ENCODE measurements at regions not wholly inside any gene's neighbourhood (a gene's known extent, or its start where the extent isn't known, plus 50 kb on each side); places are given as distances from the start of the nearest gene placed in this dataset.

DNA sequence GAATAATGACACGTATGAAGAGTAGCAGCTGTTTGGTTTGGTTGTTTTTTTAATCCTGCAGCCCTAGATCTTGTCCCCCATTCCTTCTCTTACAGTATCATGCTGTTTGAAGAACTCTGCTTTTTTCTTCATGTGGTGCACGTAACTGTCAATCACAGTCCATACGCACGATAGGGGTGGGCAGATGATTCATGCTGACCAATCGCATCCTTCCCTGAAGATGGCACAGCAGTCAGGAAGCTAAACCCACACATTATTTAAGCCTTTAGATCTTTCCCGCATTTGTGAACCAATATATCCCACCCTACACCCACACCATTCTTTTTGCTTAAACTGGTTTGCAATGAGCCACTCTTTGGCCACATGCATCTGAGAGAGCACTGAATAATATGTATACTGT is 158.9 kb upstream of the PLEKHA5 start:
- no TSS peak for BruUV-seq (replicated peaks)
- H3K27me3 ChIP-seq (ENCODE audit: control insufficient read depth in 2 of 2, insufficient read depth in 2 of 2, low read length in 2 of 2): no peaks in the 10 kb centered on the region
- intact Hi-C loops (cut with micrococcal nuclease) (no loop called here), dilution Hi-C loops (cut with MboI; ENCODE audit: extremely low pct_ligation_motif_present, low sequenced_read_pairs) (no loop called here)
- H3K36me3 ChIP-seq (ENCODE audit: control insufficient read depth in 2 of 2, extremely low read depth in 1 of 2, insufficient read depth in 2 of 2, low read length in 2 of 2): no peaks in the 10 kb centered on the region
- H3K79me2 ChIP-seq (ENCODE audit: control insufficient read depth, insufficient read depth, low read length): no peaks in the 10 kb centered on the region
- ChIA-PET CTCF (no interaction called here), POLR2A (no interaction called here)
- H3K9me3 ChIP-seq (replicated peaks; ENCODE audit: control insufficient read depth, insufficient read depth, low read length): no peaks in the 10 kb centered on the region
- no peak for TF ChIP-seq EZH2 (IDR thresholded peaks at IDR 0.05; ENCODE audit: borderline replicate concordance, low read depth, low read length, severe bottlenecking)
- no peak for TF ChIP-seq POLR2AphosphoS5 (IDR thresholded peaks at IDR 0.05; ENCODE audit: insufficient read depth, low read depth, low read length)
- TF ChIP-seq JUN (IDR thresholded peaks at IDR 0.05; ENCODE audit: borderline replicate concordance, insufficient read depth, insufficient read length, low read depth): no peak
- TF ChIP-seq, protein P1, sequence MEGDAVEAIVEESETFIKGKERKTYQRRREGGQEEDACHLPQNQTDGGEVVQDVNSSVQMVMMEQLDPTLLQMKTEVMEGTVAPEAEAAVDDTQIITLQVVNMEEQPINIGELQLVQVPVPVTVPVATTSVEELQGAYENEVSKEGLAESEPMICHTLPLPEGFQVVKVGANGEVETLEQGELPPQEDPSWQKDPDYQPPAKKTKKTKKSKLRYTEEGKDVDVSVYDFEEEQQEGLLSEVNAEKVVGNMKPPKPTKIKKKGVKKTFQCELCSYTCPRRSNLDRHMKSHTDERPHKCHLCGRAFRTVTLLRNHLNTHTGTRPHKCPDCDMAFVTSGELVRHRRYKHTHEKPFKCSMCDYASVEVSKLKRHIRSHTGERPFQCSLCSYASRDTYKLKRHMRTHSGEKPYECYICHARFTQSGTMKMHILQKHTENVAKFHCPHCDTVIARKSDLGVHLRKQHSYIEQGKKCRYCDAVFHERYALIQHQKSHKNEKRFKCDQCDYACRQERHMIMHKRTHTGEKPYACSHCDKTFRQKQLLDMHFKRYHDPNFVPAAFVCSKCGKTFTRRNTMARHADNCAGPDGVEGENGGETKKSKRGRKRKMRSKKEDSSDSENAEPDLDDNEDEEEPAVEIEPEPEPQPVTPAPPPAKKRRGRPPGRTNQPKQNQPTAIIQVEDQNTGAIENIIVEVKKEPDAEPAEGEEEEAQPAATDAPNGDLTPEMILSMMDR (IDR thresholded peaks at IDR 0.05; ENCODE audit: extremely low read depth in 1 of 2, insufficient read depth in 1 of 2, low read depth in 1 of 2, low read length in 2 of 2): no peak
- TF ChIP-seq MYC (IDR thresholded peaks at IDR 0.05; ENCODE audit: low read depth, low read length): no peak
- no peak for TF ChIP-seq FOS (IDR thresholded peaks at IDR 0.05; ENCODE audit: borderline replicate concordance, insufficient read depth, low read length)
- TF ChIP-seq, protein P2, sequence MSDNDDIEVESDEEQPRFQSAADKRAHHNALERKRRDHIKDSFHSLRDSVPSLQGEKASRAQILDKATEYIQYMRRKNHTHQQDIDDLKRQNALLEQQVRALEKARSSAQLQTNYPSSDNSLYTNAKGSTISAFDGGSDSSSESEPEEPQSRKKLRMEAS (IDR thresholded peaks at IDR 0.05; ENCODE audit: insufficient read depth, insufficient read length): no peak
- TF ChIP-seq GATA2 (IDR thresholded peaks at IDR 0.05; ENCODE audit: insufficient read depth, insufficient read length, low read depth, low read length): no peak
- no peak for TF ChIP-seq POLR2A (IDR thresholded peaks at IDR 0.05; ENCODE audit: low read depth, low read length)
- no peak overlapping the region for H3K27ac ChIP-seq (ENCODE audit: insufficient read depth, low read depth, low read length)
- no peak overlapping the region for H2AFZ ChIP-seq (ENCODE audit: low read depth, low read length)
- no peaks in the 10 kb centered on the region for H4K20me1 ChIP-seq (replicated peaks; ENCODE audit: control insufficient read depth, extremely low read depth, insufficient read depth, low read length)
- no peak overlapping the region for H3K4me3 ChIP-seq (replicated peaks in 1 of 3; ENCODE audit: insufficient read depth in 1 of 3, low read depth in 1 of 3, low read length in 3 of 3)
- FAIRE-seq (no peak), DNase-seq (ENCODE audit: low read depth, low spot score) (no peak)
- H3K4me1 ChIP-seq (ENCODE audit: control insufficient read depth, extremely low read depth, insufficient read depth, low read length): no peaks in the 10 kb centered on the region
- H3K9ac ChIP-seq (replicated peaks; ENCODE audit: extremely low read depth, insufficient read depth, low read length): no peak overlapping the region
- H3K4me2 ChIP-seq (ENCODE audit: insufficient read depth, low read length): no peak overlapping the region
- no peaks in the 10 kb centered on the region for H3K9me1 ChIP-seq (replicated peaks; ENCODE audit: control insufficient read depth, extremely low read depth, insufficient read depth, low read length)
